GM18505 (cell line): ENCODE measurements at regions not wholly inside any gene's neighbourhood (a gene's known extent, or its start where the extent isn't known, plus 50 kb on each side); places are given as distances from the start of the nearest gene placed in this dataset.

Source experiments
- ATAC-seq: cut with Tn5 transposase; IDR thresholded peaks from one replicate; pipeline ENCODE4 v1.9.1; 2021; ENCODE audit not compliant: unreplicated experiment
- POLR2A ChIP-seq: IDR thresholded peaks from 4 replicates; pipeline ENCODE4 v1.6.1; 2011; ENCODE audit warnings: borderline replicate concordance; ENCODE audit not compliant: insufficient read depth, insufficient read length; ENCODE audit errors: extremely low read depth

GRCh38 chr2:14735696-14736095 is 103.2 kb downstream of the LRATD1 start:
- ATAC-seq = no peak
- no peak for TF ChIP-seq POLR2A

GRCh38 chr2:14737201-14737600 is 104.7 kb downstream of the LRATD1 start:
- no peak for ATAC-seq
- TF ChIP-seq POLR2A = no peak

- no peak for ATAC-seq
- no peak for TF ChIP-seq POLR2A
Observed at GRCh38 chr2:14743861-14744260, 111.3 kb downstream of the LRATD1 start.

GRCh38 chr2:14745288-14746076 is 113.0 kb downstream of the LRATD1 start:
- ATAC-seq = no peak
- TF ChIP-seq POLR2A = no peak

- TF ChIP-seq POLR2A = no peak
- ATAC-seq = no peak
Observed at GRCh38 chr2:14746133-14746532, 113.6 kb downstream of the LRATD1 start.

GRCh38 chr2:14747447-14747846 is 114.9 kb downstream of the LRATD1 start:
- TF ChIP-seq POLR2A = no peak

GRCh38 chr2:14749884-14750283 is 117.4 kb downstream of the LRATD1 start:
- TF ChIP-seq POLR2A = no peak
- ATAC-seq = no peak

More at GRCh38 chr2:14747447-14747846, 114.9 kb downstream of the LRATD1 start:
- ATAC-seq = no peak

GRCh38 chr2:14750433-14750832 is 117.9 kb downstream of the LRATD1 start:
- no peak for TF ChIP-seq POLR2A
- no peak for ATAC-seq

GRCh38 chr2:14751581-14751980 is 119.1 kb downstream of the LRATD1 start:
- TF ChIP-seq POLR2A = no peak
- no peak for ATAC-seq

GRCh38 chr2:14752295-14752694 is 119.8 kb downstream of the LRATD1 start:
- ATAC-seq = no peak
- TF ChIP-seq POLR2A = no peak

GRCh38 chr2:14756122-14756541 is 123.6 kb downstream of the LRATD1 start:
- ATAC-seq = no peak
- no peak for TF ChIP-seq POLR2A

- no peak for TF ChIP-seq POLR2A
Observed at GRCh38 chr2:14756981-14757657, 124.6 kb downstream of the LRATD1 start.

GRCh38 chr2:14759082-14759481 is 126.6 kb downstream of the LRATD1 start:
- no peak for TF ChIP-seq POLR2A
- no peak for ATAC-seq

More at GRCh38 chr2:14756981-14757657, 124.6 kb downstream of the LRATD1 start:
- no peak for ATAC-seq

GRCh38 chr2:14760169-14760568 is 127.7 kb downstream of the LRATD1 start:
- TF ChIP-seq POLR2A = no peak

More at GRCh38 chr2:14760169-14760568, 127.7 kb downstream of the LRATD1 start:
- no peak for ATAC-seq
